Vagina (tissue), 2 donors: ENCODE measurements at regions not wholly inside any gene's neighbourhood (a gene's known extent, or its start where the extent isn't known, plus 50 kb on each side); places are given as distances from the start of the nearest gene placed in this dataset.
A peak's percentile ranks its signal among the peaks of the same experiment; 100 is the strongest.

Experiments used
- DNase-seq, 2 donors: peaks; one replicate each; pipeline ENCODE4 v3.0.0-alpha.2; 2017; ENCODE audit errors: extremely low spot score in 2 of 2
- H3K27ac ChIP-seq: fragments of 200-600 bp; sonication (generic); one replicate; pipeline ENCODE4 v1.5.1; 2019
- H3K27me3 ChIP-seq: fragments of 200-600 bp; sonication (generic); one replicate; pipeline ENCODE4 v1.5.1; 2019
- H3K36me3 ChIP-seq, 2 donors: fragments of 200-600 bp; sonication (generic); one replicate each; pipeline ENCODE4 v1.5.1; 2017 to 2019
- H3K4me1 ChIP-seq: fragments of 200-600 bp; sonication (generic); one replicate; pipeline ENCODE4 v1.5.1; 2019
- H3K4me3 ChIP-seq, 2 donors: fragments of 200-600 bp; sonication (generic); 1 replicate in 1 of 2; 2 replicates in 1 of 2; pipeline ENCODE4 v1.5.1; 2016 to 2019
- H3K9me3 ChIP-seq: fragments of 200-600 bp; sonication (generic); one replicate; pipeline ENCODE4 v1.5.1; 2019
- POLR2A ChIP-seq, 2 donors: fragments of 450-650 bp; IDR thresholded peaks; one replicate each; pipeline ENCODE4 v1.6.1; 2017; ENCODE audit warnings: antibody characterized with exemption in 2 of 2, mild to moderate bottlenecking in 2 of 2, moderate library complexity in 2 of 2
- POLR2AphosphoS5 ChIP-seq, 2 donors: sonication (generic); formaldehyde crosslinking; IDR thresholded peaks; one replicate each; pipeline ENCODE4 v1.9.0; 2017; ENCODE audit warnings: antibody characterized with exemption in 2 of 2, mild to moderate bottlenecking in 2 of 2, low read depth in 1 of 2; ENCODE audit not compliant: insufficient read depth in 1 of 2
- intact Hi-C: fragments of 100-400 bp; cut with DNase I; formaldehyde crosslinking; loops from one replicate; pipeline ENCODE4 v1.15.1; 2023
- TF ChIP-seq, protein P1 (sequence below), 3 experiments: fragments of 450-650 bp in 2 of 3; fragments of 200-600 bp in 1 of 3; sonication (generic) in 1 of 3; IDR thresholded peaks; one replicate each; pipeline ENCODE4 v1.5.1; 2017 to 2019; ENCODE audit warnings: antibody characterized with exemption in 3 of 3, mild to moderate bottlenecking in 2 of 3, moderate library complexity in 2 of 3

DNA sequence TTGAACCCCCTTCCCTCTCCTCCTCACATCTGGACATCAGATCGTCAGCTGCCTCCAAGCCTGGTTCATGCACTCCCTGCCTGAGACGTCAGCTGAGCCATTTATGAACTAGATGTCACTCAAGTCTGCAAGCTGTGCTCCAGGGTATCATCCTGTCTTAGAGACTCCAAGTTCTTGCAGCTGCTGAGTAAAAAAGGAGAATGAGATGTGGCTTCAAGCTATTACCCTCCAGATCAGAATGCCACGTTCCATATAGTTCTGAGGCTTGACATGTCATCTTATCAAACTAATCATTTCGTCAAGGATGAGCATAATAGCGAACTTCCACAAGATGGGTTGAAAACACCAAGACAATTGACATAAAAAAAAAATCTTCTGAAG is 766.3 kb downstream of the TBL1XR1 start:
- Histone ChIP-seq H3K9me3 (no peaks in the 10 kb centered on the region), H3K36me3 (no peaks in the 10 kb centered on the region), H3K27me3 (no peaks in the 10 kb centered on the region), H3K4me1 (no peaks in the 10 kb centered on the region), H3K27ac (no peak overlapping the region), H3K4me3 (no peak overlapping the region)
- intact Hi-C loops: no loop called here
- TF ChIP-seq, protein P1, sequence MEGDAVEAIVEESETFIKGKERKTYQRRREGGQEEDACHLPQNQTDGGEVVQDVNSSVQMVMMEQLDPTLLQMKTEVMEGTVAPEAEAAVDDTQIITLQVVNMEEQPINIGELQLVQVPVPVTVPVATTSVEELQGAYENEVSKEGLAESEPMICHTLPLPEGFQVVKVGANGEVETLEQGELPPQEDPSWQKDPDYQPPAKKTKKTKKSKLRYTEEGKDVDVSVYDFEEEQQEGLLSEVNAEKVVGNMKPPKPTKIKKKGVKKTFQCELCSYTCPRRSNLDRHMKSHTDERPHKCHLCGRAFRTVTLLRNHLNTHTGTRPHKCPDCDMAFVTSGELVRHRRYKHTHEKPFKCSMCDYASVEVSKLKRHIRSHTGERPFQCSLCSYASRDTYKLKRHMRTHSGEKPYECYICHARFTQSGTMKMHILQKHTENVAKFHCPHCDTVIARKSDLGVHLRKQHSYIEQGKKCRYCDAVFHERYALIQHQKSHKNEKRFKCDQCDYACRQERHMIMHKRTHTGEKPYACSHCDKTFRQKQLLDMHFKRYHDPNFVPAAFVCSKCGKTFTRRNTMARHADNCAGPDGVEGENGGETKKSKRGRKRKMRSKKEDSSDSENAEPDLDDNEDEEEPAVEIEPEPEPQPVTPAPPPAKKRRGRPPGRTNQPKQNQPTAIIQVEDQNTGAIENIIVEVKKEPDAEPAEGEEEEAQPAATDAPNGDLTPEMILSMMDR (IDR thresholded peaks at IDR 0.05): no peak
- TF ChIP-seq POLR2A (IDR thresholded peaks at IDR 0.05): no peak
- no peak for TF ChIP-seq POLR2AphosphoS5 (IDR thresholded peaks at IDR 0.05; ENCODE audit: insufficient read depth in 1 of 2, low read depth in 1 of 2)
- DNase-seq: no peak

DNA sequence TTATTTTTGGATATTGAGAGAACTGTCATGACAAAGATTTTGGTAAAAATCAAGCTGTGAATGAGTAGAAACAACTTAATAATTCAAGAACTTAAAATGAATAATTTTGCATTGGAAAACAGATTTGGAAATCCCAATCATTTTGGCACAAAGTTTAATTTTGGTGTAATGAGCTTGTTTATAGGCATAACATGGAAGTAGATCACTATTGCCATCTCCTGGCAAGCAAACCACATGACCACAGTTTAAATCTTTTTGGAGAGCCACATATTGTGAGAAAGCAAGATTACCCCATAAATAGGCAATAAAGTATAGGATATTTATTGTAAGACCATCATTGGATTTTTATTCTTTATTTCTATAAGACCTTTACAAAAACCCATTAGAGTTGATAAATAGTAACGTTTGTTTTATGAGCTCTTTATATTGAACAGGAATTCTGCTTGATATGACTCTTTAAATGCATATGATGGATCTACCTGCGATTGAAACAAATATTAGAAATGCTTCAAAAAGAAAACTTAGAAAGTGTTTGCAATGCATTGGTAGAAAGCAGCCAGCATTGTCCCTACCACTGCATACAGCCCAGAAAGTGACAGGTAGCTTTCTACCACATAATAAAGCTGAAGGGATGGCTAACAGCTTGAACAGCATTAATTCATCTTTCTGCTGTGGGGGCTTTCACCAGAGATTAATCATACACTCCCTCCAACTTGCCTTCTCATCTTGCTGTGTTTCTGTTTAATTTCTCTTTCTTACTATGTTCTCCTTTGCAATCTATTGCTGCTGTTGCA is 766.8 kb downstream of the TBL1XR1 start:
- intact Hi-C loops: no loop called here
- no peak overlapping the region for H3K27ac ChIP-seq
- H3K4me3 ChIP-seq: no peak overlapping the region
- no peaks in the 10 kb centered on the region for H3K27me3 ChIP-seq
- DNase-seq: no peak
- TF ChIP-seq, protein P1 (IDR thresholded peaks at IDR 0.05): peak; percentile 18 to 55 (median 53)
- TF ChIP-seq POLR2AphosphoS5 (IDR thresholded peaks at IDR 0.05; ENCODE audit: insufficient read depth in 1 of 2, low read depth in 1 of 2) (no peak), POLR2A (IDR thresholded peaks at IDR 0.05) (no peak)
- H3K4me1 ChIP-seq: no peaks in the 10 kb centered on the region
- no peaks in the 10 kb centered on the region for H3K9me3 ChIP-seq
- no peaks in the 10 kb centered on the region for H3K36me3 ChIP-seq

DNA sequence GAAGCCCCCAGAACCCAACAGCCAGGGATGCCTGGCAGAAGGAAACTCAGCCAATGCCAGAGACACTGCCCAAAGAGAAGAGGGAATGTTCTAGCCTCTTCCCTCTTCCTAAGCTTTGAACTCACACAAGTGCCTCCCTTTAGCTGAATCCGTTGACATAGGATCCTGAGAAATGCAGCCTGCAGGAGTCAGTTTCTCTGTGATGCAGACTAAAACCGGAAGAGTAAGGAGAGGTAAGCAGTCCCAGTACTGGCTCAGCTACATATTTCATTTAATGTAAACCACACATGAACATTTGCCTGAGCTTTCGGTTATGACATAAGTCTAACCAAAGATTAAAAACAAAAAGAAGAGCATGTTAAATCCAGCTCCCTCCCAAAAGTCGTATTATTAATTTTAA is 768.7 kb downstream of the TBL1XR1 start:
- no peaks in the 10 kb centered on the region for H3K9me3 ChIP-seq
- no peak overlapping the region for H3K27ac ChIP-seq
- TF ChIP-seq POLR2A (IDR thresholded peaks at IDR 0.05): no peak
- TF ChIP-seq, protein P1 (IDR thresholded peaks at IDR 0.05): no peak
- no peaks in the 10 kb centered on the region for H3K36me3 ChIP-seq
- intact Hi-C loops: no loop called here
- no peaks in the 10 kb centered on the region for H3K27me3 ChIP-seq
- no peak for DNase-seq
- H3K4me3 ChIP-seq: no peak overlapping the region
- no peaks in the 10 kb centered on the region for H3K4me1 ChIP-seq

- TF ChIP-seq POLR2AphosphoS5 (IDR thresholded peaks at IDR 0.05; ENCODE audit: insufficient read depth in 1 of 2, low read depth in 1 of 2) (no peak), POLR2A (IDR thresholded peaks at IDR 0.05) (no peak)
- TF ChIP-seq, protein P1 (IDR thresholded peaks at IDR 0.05): no peak
- Histone ChIP-seq H3K27me3 (no peaks in the 10 kb centered on the region), H3K9me3 (no peaks in the 10 kb centered on the region), H3K27ac (no peak overlapping the region), H3K4me3 (no peak overlapping the region), H3K36me3 (no peaks in the 10 kb centered on the region), H3K4me1 (no peaks in the 10 kb centered on the region)
- no peak for DNase-seq
- intact Hi-C loops: no loop called here
Observed at GRCh38 chr3:176426371-176426770, 770.9 kb downstream of the TBL1XR1 start.

- TF ChIP-seq POLR2A (IDR thresholded peaks at IDR 0.05): no peak
- TF ChIP-seq, protein P1 (IDR thresholded peaks at IDR 0.05): no peak
- TF ChIP-seq POLR2AphosphoS5 (IDR thresholded peaks at IDR 0.05; ENCODE audit: insufficient read depth in 1 of 2, low read depth in 1 of 2): no peak
- Histone ChIP-seq H3K9me3 (no peaks in the 10 kb centered on the region), H3K4me1 (no peaks in the 10 kb centered on the region), H3K27me3 (no peaks in the 10 kb centered on the region), H3K4me3 (no peak overlapping the region), H3K27ac (no peak overlapping the region), H3K36me3 (no peaks in the 10 kb centered on the region)
- DNase-seq: no peak
- intact Hi-C loops: no loop called here
Observed at GRCh38 chr3:176416870-176417269, 780.4 kb downstream of the TBL1XR1 start.
